ENCODE measurements at regions not wholly inside any gene's neighbourhood (a gene's known extent, or its start where the extent isn't known, plus 50 kb on each side); places are given as distances from the start of the nearest gene placed in this dataset.
A peak's percentile ranks its signal among the peaks of the same experiment; 100 is the strongest.
"Not testable (repeated sequence)": the region's sequence is repeated elsewhere in the genome, so short reads cannot be mapped to it uniquely, and the experiment has no call there.

DNA sequence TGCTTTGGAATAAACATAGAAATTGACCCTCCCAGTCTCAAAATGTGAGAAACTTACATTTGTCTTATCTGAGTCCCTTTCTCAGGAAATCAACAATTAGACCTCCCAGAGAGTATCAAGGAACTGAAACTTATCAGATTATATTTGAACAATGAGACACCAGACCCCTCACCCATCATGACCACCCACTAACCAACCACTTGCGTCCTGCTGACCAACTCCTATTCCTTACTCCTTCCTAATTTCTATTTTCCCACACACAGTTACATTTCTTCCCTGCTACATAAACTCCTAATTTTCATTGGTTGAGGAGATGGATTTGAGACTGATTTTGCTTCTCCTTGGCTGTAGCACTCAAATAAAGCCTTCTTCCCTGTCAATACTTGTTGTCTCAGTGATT is 97.9 kb downstream of the TPBG start:
- H3K4me1 ChIP-seq (ENCODE audit: control insufficient read depth, extremely low read depth, insufficient read depth, low read length), result peaks cover 21% of the 10 kb centered on the region
- peaks cover 1% of the 10 kb centered on the region for H3K9me3 ChIP-seq (ENCODE audit: control insufficient read depth, low read depth, low read length)
- TF ChIP-seq, protein P1, sequence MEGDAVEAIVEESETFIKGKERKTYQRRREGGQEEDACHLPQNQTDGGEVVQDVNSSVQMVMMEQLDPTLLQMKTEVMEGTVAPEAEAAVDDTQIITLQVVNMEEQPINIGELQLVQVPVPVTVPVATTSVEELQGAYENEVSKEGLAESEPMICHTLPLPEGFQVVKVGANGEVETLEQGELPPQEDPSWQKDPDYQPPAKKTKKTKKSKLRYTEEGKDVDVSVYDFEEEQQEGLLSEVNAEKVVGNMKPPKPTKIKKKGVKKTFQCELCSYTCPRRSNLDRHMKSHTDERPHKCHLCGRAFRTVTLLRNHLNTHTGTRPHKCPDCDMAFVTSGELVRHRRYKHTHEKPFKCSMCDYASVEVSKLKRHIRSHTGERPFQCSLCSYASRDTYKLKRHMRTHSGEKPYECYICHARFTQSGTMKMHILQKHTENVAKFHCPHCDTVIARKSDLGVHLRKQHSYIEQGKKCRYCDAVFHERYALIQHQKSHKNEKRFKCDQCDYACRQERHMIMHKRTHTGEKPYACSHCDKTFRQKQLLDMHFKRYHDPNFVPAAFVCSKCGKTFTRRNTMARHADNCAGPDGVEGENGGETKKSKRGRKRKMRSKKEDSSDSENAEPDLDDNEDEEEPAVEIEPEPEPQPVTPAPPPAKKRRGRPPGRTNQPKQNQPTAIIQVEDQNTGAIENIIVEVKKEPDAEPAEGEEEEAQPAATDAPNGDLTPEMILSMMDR (optimal IDR thresholded peaks at IDR 0.05 in 1 of 3, IDR thresholded peaks at IDR 0.05 in 1 of 3, conservative IDR thresholded peaks at IDR 0.05 in 1 of 3; ENCODE audit: extremely low read depth in 1 of 3, insufficient read depth in 2 of 3, low read length in 3 of 3), result no peak
- no peak for TF ChIP-seq EZH2 (IDR thresholded peaks at IDR 0.05; ENCODE audit: low read length)
- H3K4me2 ChIP-seq (ENCODE audit: control insufficient read depth, extremely low read depth, insufficient read depth, low read depth, low read length), result no peak overlapping the region
- no peaks in the 10 kb centered on the region for H4K20me1 ChIP-seq (ENCODE audit: control insufficient read depth, extremely low read depth, insufficient read depth, low read length)
- dilution Hi-C loops (cut with MboI; ENCODE audit: extremely low pct_ligation_motif_present, low sequenced_read_pairs), result no loop called here
- H3K9me1 ChIP-seq (ENCODE audit: control insufficient read depth, extremely low read depth, insufficient read depth, low read length), result no peaks in the 10 kb centered on the region
- H3K27me3 ChIP-seq (ENCODE audit: control insufficient read depth, extremely low read depth, insufficient read depth, low read length), result no peaks in the 10 kb centered on the region
- no peaks in the 10 kb centered on the region for H3K36me3 ChIP-seq (ENCODE audit: control insufficient read depth in 2 of 2, extremely low read depth in 1 of 2, insufficient read depth in 2 of 2, low read length in 2 of 2)
- FAIRE-seq, result no peak
- H3K4me3 ChIP-seq (ENCODE audit: control insufficient read depth in 2 of 3, extremely low read depth in 1 of 3, insufficient read depth in 2 of 3, low read depth in 1 of 3, low read length in 3 of 3), result no peak overlapping the region
- no peak overlapping the region for H3K9ac ChIP-seq (ENCODE audit: control insufficient read depth, extremely low read depth, insufficient read depth, low read length)
- H2AFZ ChIP-seq (ENCODE audit: control insufficient read depth, low read length), result no peak overlapping the region
- no peak for DNase-seq (ENCODE audit: low read depth, low spot score)
- no peak overlapping the region for H3K27ac ChIP-seq (ENCODE audit: control insufficient read depth, insufficient read depth, low read length)
- H3K79me2 ChIP-seq (ENCODE audit: control insufficient read depth, insufficient read depth, low read length), result no peaks in the 10 kb centered on the region

DNA sequence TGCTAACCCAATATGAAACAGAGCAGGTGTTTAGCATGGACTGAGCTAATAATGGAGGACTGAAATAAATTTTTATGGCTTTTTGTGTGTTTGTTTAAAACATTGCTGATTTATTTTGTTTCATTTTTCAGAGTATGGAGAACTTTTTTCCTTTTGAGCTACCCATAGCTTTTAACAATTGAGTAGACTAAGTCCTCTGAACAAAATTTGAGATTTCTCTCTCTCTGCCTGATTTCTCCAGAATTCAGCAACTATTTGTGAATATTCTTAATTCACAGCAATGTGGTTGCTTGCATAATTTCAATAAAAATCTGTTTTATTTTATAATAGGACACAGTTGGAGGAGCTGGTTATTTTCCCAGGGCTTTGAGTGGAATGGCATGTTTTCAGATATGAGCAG is 103.7 kb downstream of the TPBG start:
- Histone ChIP-seq H3K27me3 (ENCODE audit: control insufficient read depth, extremely low read depth, insufficient read depth, low read length) (no peaks in the 10 kb centered on the region), H3K4me1 (ENCODE audit: control insufficient read depth, extremely low read depth, insufficient read depth, low read length) (no peaks in the 10 kb centered on the region)

DNA sequence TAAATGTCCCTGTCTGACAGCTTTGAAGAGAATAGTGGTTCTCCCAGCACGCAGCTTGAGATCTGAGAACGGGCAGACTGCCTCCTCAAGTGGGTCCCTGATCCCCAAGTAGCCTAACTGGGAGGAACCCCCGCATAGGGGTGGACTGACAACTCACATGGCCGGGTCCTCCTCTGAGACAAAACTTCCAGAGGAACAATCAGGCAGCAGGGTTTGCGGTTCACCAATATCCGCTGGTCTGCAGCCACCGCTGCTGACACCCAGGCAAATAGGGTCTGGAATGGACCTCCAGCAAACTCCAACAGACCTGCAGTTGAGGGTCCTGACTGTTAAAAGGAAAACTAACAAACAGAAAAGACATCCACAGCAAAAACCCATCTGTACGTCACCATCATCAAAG is 106.5 kb downstream of the TPBG start:
- H2AFZ ChIP-seq (ENCODE audit: control insufficient read depth, low read length); DNase-seq (ENCODE audit: low read depth, low spot score); H4K20me1 ChIP-seq (ENCODE audit: control insufficient read depth, extremely low read depth, insufficient read depth, low read length); H3K79me2 ChIP-seq (ENCODE audit: control insufficient read depth, insufficient read depth, low read length); H3K9me1 ChIP-seq (ENCODE audit: control insufficient read depth, extremely low read depth, insufficient read depth, low read length); H3K36me3 ChIP-seq (ENCODE audit: control insufficient read depth in 2 of 2, extremely low read depth in 1 of 2, insufficient read depth in 2 of 2, low read length in 2 of 2); H3K4me1 ChIP-seq (ENCODE audit: control insufficient read depth, extremely low read depth, insufficient read depth, low read length); H3K4me2 ChIP-seq (ENCODE audit: control insufficient read depth, extremely low read depth, insufficient read depth, low read depth, low read length); H3K4me3 ChIP-seq (ENCODE audit: control insufficient read depth in 2 of 3, extremely low read depth in 1 of 3, insufficient read depth in 2 of 3, low read depth in 1 of 3, low read length in 3 of 3); FAIRE-seq; H3K27ac ChIP-seq (ENCODE audit: control insufficient read depth, insufficient read depth, low read length); H3K9ac ChIP-seq (ENCODE audit: control insufficient read depth, extremely low read depth, insufficient read depth, low read length); dilution Hi-C loops (cut with MboI; ENCODE audit: extremely low pct_ligation_motif_present, low sequenced_read_pairs); H3K27me3 ChIP-seq (ENCODE audit: control insufficient read depth, extremely low read depth, insufficient read depth, low read length); H3K9me3 ChIP-seq (ENCODE audit: control insufficient read depth, low read depth, low read length): not testable (repeated sequence)

More for the DNA sequence above, 103.7 kb downstream of the TPBG start:
- Histone ChIP-seq H2AFZ (ENCODE audit: control insufficient read depth, low read length) (no peak overlapping the region), H3K9me1 (ENCODE audit: control insufficient read depth, extremely low read depth, insufficient read depth, low read length) (no peaks in the 10 kb centered on the region), H3K4me3 (ENCODE audit: control insufficient read depth in 2 of 3, extremely low read depth in 1 of 3, insufficient read depth in 2 of 3, low read depth in 1 of 3, low read length in 3 of 3) (no peak overlapping the region), H3K4me2 (ENCODE audit: control insufficient read depth, extremely low read depth, insufficient read depth, low read depth, low read length) (no peak overlapping the region), H3K9ac (ENCODE audit: control insufficient read depth, extremely low read depth, insufficient read depth, low read length) (no peak overlapping the region), H3K36me3 (ENCODE audit: control insufficient read depth in 2 of 2, extremely low read depth in 1 of 2, insufficient read depth in 2 of 2, low read length in 2 of 2) (no peaks in the 10 kb centered on the region), H3K79me2 (ENCODE audit: control insufficient read depth, insufficient read depth, low read length) (no peaks in the 10 kb centered on the region), H4K20me1 (ENCODE audit: control insufficient read depth, extremely low read depth, insufficient read depth, low read length) (no peaks in the 10 kb centered on the region), H3K27ac (ENCODE audit: control insufficient read depth, insufficient read depth, low read length) (no peak overlapping the region), H3K9me3 (ENCODE audit: control insufficient read depth, low read depth, low read length) (peaks cover 1% of the 10 kb centered on the region)
- dilution Hi-C loops (cut with MboI; ENCODE audit: extremely low pct_ligation_motif_present, low sequenced_read_pairs), result no loop called here
- DNase-seq (ENCODE audit: low read depth, low spot score), result no peak
- FAIRE-seq, result peak; percentile 9
- TF ChIP-seq, protein P1 (optimal IDR thresholded peaks at IDR 0.05 in 1 of 3, IDR thresholded peaks at IDR 0.05 in 1 of 3, conservative IDR thresholded peaks at IDR 0.05 in 1 of 3; ENCODE audit: extremely low read depth in 1 of 3, insufficient read depth in 2 of 3, low read length in 3 of 3), result no peak
- TF ChIP-seq EZH2 (IDR thresholded peaks at IDR 0.05; ENCODE audit: low read length), result no peak

DNA sequence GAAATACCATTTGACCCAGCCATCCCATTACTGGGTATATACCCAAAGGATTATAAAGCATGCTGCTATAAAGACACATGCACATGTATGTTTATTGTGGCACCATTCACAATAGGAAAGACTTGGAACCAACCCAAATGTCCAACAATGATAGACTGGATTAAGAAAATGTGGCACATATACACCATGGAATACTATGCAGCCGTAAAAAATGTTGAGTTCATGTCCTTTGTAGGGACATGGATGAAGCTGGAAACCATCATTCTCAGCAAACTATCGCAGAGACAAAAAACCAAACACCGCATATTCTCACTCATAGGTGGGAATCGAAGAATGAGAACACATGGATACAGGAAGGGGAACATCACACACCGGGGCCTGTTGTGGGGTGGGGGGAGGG is 111.5 kb downstream of the TPBG start:
- H3K9me3 ChIP-seq (ENCODE audit: control insufficient read depth, low read depth, low read length); H3K27ac ChIP-seq (ENCODE audit: control insufficient read depth, insufficient read depth, low read length); H3K9ac ChIP-seq (ENCODE audit: control insufficient read depth, extremely low read depth, insufficient read depth, low read length); H2AFZ ChIP-seq (ENCODE audit: control insufficient read depth, low read length); FAIRE-seq; H3K36me3 ChIP-seq (ENCODE audit: control insufficient read depth in 2 of 2, extremely low read depth in 1 of 2, insufficient read depth in 2 of 2, low read length in 2 of 2); H4K20me1 ChIP-seq (ENCODE audit: control insufficient read depth, extremely low read depth, insufficient read depth, low read length); dilution Hi-C loops (cut with MboI; ENCODE audit: extremely low pct_ligation_motif_present, low sequenced_read_pairs); H3K9me1 ChIP-seq (ENCODE audit: control insufficient read depth, extremely low read depth, insufficient read depth, low read length); H3K4me2 ChIP-seq (ENCODE audit: control insufficient read depth, extremely low read depth, insufficient read depth, low read depth, low read length); DNase-seq (ENCODE audit: low read depth, low spot score); H3K27me3 ChIP-seq (ENCODE audit: control insufficient read depth, extremely low read depth, insufficient read depth, low read length); H3K4me3 ChIP-seq (ENCODE audit: control insufficient read depth in 2 of 3, extremely low read depth in 1 of 3, insufficient read depth in 2 of 3, low read depth in 1 of 3, low read length in 3 of 3); H3K79me2 ChIP-seq (ENCODE audit: control insufficient read depth, insufficient read depth, low read length); H3K4me1 ChIP-seq (ENCODE audit: control insufficient read depth, extremely low read depth, insufficient read depth, low read length): not testable (repeated sequence)

Data from keratinocyte (primary cell).